Gastroesophageal sphincter (tissue), 4 donors: ENCODE measurements at regions not wholly inside any gene's neighbourhood (a gene's known extent, or its start where the extent isn't known, plus 50 kb on each side); places are given as distances from the start of the nearest gene placed in this dataset.

Experiments
- ATAC-seq: fragments of 150-250 bp; one replicate; pipeline ENCODE4 v1.9.1; 2016; ENCODE audit warnings: mild to moderate bottlenecking, moderate library complexity
- H3K27ac ChIP-seq, 4 donors: fragments of 200-600 bp; sonication (generic) in 3 of 4; 1 replicate in 3 of 4; 2 replicates in 1 of 4; pipeline ENCODE4 v1.5.1; 2016 to 2019
- H3K27me3 ChIP-seq: fragments of 200-600 bp; sonication (generic); one replicate; pipeline ENCODE4 v1.5.1; 2019
- H3K36me3 ChIP-seq, 2 donors: fragments of 200-600 bp; sonication (generic); one replicate each; pipeline ENCODE4 v1.5.1; 2019; ENCODE audit warnings: control low read depth in 1 of 2
- H3K4me1 ChIP-seq, 3 donors: fragments of 200-600 bp; sonication (generic); 1 replicate in 2 of 3; 2 replicates in 1 of 3; pipeline ENCODE4 v1.5.1; 2016 to 2019; ENCODE audit warnings: control low read depth in 2 of 3
- H3K4me3 ChIP-seq, 2 donors: fragments of 200-600 bp; sonication (generic); one replicate each; pipeline ENCODE4 v1.5.1; 2019; ENCODE audit warnings: mild to moderate bottlenecking in 1 of 2, moderate library complexity in 1 of 2
- H3K9me3 ChIP-seq, 3 donors: fragments of 200-600 bp; sonication (generic); one replicate each; pipeline ENCODE4 v1.5.1; 2017 to 2019; ENCODE audit warnings: control low read depth in 2 of 3
- CTCF ChIP-seq, 4 experiments: fragments of 200-600 bp in 2 of 4; fragments of 450-650 bp in 2 of 4; sonication (generic) in 1 of 4; IDR thresholded peaks; one replicate each; pipeline ENCODE4 v1.5.1; 2017 to 2019; ENCODE audit warnings: antibody characterized with exemption in 4 of 4, mild to moderate bottlenecking in 2 of 4, moderate library complexity in 2 of 4
- EP300 ChIP-seq: sonication (generic); formaldehyde crosslinking; IDR thresholded peaks from one replicate; pipeline ENCODE4 v1.6.1; 2017; ENCODE audit warnings: antibody characterized with exemption, mild to moderate bottlenecking
- POLR2A ChIP-seq, 2 donors: fragments of 450-650 bp; IDR thresholded peaks; one replicate each; pipeline ENCODE4 v1.6.1; 2017; ENCODE audit warnings: antibody characterized with exemption in 2 of 2, mild to moderate bottlenecking in 2 of 2, moderate library complexity in 1 of 2
- POLR2AphosphoS5 ChIP-seq: sonication (generic); formaldehyde crosslinking; IDR thresholded peaks from one replicate; pipeline ENCODE4 v1.6.1; 2017; ENCODE audit warnings: antibody characterized with exemption
- WGBS, 2 donors: methylation state at CpG; one replicate each; pipeline ENCODE4 v1.1.5; 2018; ENCODE audit warnings: low coverage in 1 of 2; 5-methylcytosine and 5-hydroxymethylcytosine counted together

DNA sequence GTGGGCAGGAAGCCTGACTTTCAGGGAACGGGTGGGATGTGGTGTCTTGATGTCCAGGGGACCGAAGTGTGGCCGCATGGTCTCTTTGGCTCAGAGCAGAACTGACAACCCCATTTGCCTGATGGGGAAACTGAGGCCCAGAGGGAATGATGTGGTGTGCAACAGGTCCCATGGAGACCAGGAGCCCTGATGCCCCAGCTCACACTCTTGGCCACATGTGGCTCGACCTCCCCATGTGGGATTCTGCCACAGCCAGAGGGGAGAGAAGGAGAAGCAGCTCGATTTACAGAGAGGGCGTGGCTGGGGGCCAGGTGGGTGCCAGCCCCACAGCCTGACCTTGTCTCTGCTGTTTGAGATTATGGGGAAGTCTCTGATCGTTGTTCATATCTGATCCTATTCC lies 128.1 kb downstream of the TEX29 start:
- H3K4me1 ChIP-seq, result no peaks in the 10 kb centered on the region
- 80% methylated on average over 1 of the region's 7 CpGs; no CpG with 5 or more reads in 1 of the 2 donors for WGBS, 2 donors
- H3K4me3 ChIP-seq, result no peak overlapping the region
- no peaks in the 10 kb centered on the region for H3K36me3 ChIP-seq
- H3K27me3 ChIP-seq, result peaks cover 23% of the 10 kb centered on the region
- TF ChIP-seq POLR2AphosphoS5 (no peak), CTCF (IDR thresholded peaks at IDR 0.05) (no peak), POLR2A (IDR thresholded peaks at IDR 0.05) (no peak), EP300 (no peak)
- no peak overlapping the region for H3K27ac ChIP-seq
- peaks cover 0 to 40% (median 0%) of the 10 kb centered on the region in 3 donors for H3K9me3 ChIP-seq
- no peak for ATAC-seq

DNA sequence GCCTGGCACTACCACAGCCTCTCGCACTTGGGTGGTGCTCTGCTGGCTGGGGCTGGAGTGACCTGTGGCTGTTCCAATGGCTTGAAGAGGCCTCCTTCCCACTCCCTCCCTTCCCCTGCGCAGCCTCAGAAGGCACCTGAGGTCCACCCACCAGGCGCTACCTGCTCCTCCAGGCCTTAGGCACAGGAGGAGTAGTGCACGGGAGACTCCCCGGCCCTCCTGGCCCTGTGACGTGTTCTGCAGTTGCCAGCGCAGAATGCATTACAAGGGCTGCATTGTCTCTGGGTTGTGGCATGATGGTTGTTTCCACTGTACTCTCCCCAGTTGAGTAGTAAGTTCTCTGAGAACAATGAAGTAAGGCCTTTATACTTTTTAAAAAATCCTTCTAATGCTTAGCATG lies 128.6 kb downstream of the TEX29 start:
- Histone ChIP-seq H3K27me3 (peaks cover 20% of the 10 kb centered on the region), H3K27ac (no peak overlapping the region), H3K9me3 (peaks cover 0 to 41% (median 0%) of the 10 kb centered on the region in 3 donors), H3K4me3 (no peak overlapping the region), H3K4me1 (no peaks in the 10 kb centered on the region), H3K36me3 (no peaks in the 10 kb centered on the region)
- WGBS, 2 donors, result no CpG with 5 or more reads among the region's 7 CpGs
- no peak for ATAC-seq
- TF ChIP-seq POLR2A (IDR thresholded peaks at IDR 0.05), result no peak

GRCh38 chr13:111451402-111451801 lies 131.0 kb downstream of the TEX29 start:
- no peaks in the 10 kb centered on the region for H3K4me1 ChIP-seq
- TF ChIP-seq CTCF (IDR thresholded peaks at IDR 0.05), result no peak
- TF ChIP-seq POLR2AphosphoS5, result no peak
- TF ChIP-seq POLR2A (IDR thresholded peaks at IDR 0.05), result no peak
- TF ChIP-seq EP300, result no peak
- ATAC-seq, result no peak
- no peak overlapping the region for H3K27ac ChIP-seq
- 58 to 85% methylated on average over 5 to 14 of the region's 14 CpGs for WGBS, 2 donors
- H3K4me3 ChIP-seq, result no peak overlapping the region
- H3K9me3 ChIP-seq, result peaks cover 0 to 50% (median 0%) of the 10 kb centered on the region in 3 donors
- H3K36me3 ChIP-seq, result no peaks in the 10 kb centered on the region
- H3K27me3 ChIP-seq, result peaks cover 15% of the 10 kb centered on the region

DNA sequence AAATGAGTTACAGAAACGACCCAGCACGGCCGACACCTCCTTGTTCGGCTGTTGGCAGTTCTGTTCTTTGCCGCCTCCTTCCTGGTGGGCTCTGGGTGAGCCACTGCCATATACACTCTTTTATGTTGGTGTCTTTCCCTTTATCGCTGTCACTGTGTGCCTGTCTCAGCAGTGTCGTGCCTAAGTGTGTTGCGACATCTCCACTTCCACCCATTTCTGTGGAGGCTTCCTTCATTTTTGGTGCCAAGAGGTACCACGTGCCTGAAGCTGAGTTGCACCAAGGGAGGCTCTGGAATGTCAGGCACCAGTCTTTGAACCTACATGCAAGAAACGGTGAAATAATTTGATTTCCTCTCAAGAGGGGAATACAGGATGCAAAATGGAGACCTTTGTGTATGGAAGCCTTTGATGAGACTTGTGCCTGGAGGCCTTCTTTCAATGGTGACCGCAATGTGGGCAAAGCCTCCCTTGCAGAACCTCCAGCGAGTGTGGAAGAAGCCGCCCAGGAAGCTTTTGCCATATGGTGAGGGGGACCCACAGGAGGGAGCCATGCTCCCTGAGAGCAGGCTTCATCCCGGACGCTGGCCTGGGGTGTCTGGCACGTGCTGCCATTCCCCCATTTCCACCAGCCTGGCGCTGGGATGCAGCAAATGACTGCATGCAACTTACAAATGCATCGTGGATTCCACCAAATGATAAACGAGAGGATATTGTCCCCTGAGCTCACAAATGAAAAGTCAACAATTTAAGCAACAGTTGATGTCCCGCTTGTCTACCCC lies 136.2 kb downstream of the TEX29 start:
- ATAC-seq, result no peak
- no peak overlapping the region for H3K27ac ChIP-seq
- no peak overlapping the region for H3K4me3 ChIP-seq
- H3K27me3 ChIP-seq, result peaks cover 34% of the 10 kb centered on the region
- 80 to 95% methylated on average over 7 to 13 of the region's 20 CpGs for WGBS, 2 donors
- TF ChIP-seq EP300, result no peak
- TF ChIP-seq CTCF (IDR thresholded peaks at IDR 0.05), result no peak
- TF ChIP-seq POLR2AphosphoS5, result no peak
- TF ChIP-seq POLR2A (IDR thresholded peaks at IDR 0.05), result no peak
- H3K36me3 ChIP-seq, result no peaks in the 10 kb centered on the region
- H3K9me3 ChIP-seq, result peaks cover 0 to 36% (median 0%) of the 10 kb centered on the region in 3 donors
- no peaks in the 10 kb centered on the region for H3K4me1 ChIP-seq

GRCh38 chr13:111458001-111458531 lies 137.6 kb downstream of the TEX29 start:
- H3K4me3 ChIP-seq, result no peak overlapping the region
- no peaks in the 10 kb centered on the region for H3K36me3 ChIP-seq
- WGBS, 2 donors, result 52 to 92% methylated on average over 2 to 4 of the region's 12 CpGs
- no peak overlapping the region for H3K27ac ChIP-seq
- no peak for ATAC-seq
- H3K9me3 ChIP-seq, result peaks cover 0 to 27% (median 0%) of the 10 kb centered on the region in 3 donors
- H3K27me3 ChIP-seq, result peaks cover 46% of the 10 kb centered on the region
- TF ChIP-seq EP300 (no peak), POLR2AphosphoS5 (no peak), POLR2A (IDR thresholded peaks at IDR 0.05) (no peak), CTCF (IDR thresholded peaks at IDR 0.05) (no peak)
- H3K4me1 ChIP-seq, result no peaks in the 10 kb centered on the region
